ENCODE measurements at regions not wholly inside any gene's neighbourhood (a gene's known extent, or its start where the extent isn't known, plus 50 kb on each side); places are given as distances from the start of the nearest gene placed in this dataset.
"Not testable (repeated sequence)": the region's sequence is repeated elsewhere in the genome, so short reads cannot be mapped to it uniquely, and the experiment has no call there.

- not testable (repeated sequence) for DNase-seq
Measured at GRCh38 chr18:14321217-14321616, 189.0 kb upstream of the ZNF519 start.

- DNase-seq = not testable (repeated sequence)
Measured at GRCh38 chr18:14301255-14301654, 169.0 kb upstream of the ZNF519 start.

- DNase-seq = not testable (repeated sequence)
Measured at GRCh38 chr18:14295081-14295480, 162.8 kb upstream of the ZNF519 start.

DNA sequence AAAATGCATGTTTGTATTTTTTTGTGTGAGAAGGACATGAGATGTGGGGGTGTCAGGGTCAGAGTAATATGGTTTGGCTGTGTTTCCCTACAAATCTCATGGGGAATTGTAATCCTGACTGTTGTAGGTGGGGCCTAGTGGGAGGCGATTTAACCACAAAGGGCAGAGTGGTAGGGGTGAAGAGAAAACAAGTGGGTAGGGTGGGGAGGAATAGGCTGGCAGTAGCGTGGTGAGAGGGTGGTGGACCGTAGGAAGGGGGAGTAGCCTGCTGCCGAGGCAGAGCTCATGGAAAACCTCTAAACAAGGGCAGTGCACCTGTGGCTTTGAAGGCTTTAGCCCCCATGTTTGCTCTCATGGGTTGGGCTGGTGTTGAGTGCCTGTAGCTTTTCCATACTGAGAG lies 152.8 kb upstream of the ZNF519 start:
- DNase-seq = no peak

DNA sequence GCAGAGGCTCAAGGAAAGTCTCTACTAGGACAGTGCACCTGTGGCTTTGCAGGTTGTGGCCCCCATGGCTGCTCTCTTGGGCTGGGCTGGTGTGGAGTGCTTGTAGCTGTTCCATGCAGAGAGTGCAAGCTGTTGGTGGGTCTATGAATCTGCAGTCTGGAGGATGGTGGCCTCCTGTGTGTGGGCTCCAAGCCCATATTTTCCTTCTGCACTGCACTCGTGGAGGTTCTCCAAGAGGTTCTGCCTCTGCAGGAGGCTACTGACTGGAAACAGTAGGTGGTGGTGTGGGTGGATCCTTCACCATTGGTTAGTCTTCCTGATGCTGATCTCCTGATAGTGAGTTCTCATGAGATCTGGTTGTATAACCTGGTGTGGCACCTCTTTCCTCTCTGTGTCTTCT lies 143.2 kb upstream of the ZNF519 start:
- DNase-seq = not testable (repeated sequence)

DNA sequence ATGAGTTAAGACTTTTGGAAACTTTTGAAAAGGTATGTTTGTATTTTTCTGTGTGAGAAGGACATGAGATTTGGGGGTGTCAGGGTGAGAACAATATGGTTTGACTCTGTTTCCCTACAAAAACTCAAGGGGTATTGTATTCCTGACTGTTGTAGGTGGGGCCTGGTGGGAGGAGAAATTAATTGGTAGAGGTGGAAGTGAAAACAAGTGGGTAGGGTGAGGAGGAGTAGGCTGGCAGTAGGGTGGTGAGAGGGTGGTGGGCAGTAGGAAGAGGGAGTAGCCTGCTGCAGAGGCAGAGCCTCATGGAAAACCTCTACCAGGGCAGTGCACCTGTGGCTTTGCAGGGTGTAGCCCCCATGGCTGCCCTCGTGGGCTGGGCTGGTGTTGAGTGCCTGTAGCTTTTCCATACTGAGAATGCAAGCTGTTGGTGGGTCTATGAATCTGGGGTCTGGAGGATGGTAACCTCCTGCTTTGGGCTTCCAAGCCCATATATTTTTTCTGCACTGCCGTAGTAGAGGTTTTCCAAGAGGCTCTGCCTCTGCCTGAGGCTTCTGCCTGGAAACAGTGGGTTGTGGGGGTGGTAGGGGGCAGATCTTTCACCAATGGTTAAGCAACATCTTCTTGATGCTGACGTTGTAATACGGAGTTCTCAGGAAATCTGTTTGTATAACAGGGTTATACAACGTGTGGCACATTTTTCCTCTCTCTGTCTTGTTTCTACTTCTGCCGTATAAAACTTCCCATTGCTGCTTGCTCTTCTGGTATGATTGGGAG lies 133.6 kb upstream of the ZNF519 start:
- DNase-seq = not testable (repeated sequence)

- DNase-seq = not testable (repeated sequence)
Measured at GRCh38 chr18:14262786-14263185, 130.6 kb upstream of the ZNF519 start.

GRCh38 chr18:14250084-14250677 lies 117.9 kb upstream of the ZNF519 start:
- DNase-seq = not testable (repeated sequence)

DNA sequence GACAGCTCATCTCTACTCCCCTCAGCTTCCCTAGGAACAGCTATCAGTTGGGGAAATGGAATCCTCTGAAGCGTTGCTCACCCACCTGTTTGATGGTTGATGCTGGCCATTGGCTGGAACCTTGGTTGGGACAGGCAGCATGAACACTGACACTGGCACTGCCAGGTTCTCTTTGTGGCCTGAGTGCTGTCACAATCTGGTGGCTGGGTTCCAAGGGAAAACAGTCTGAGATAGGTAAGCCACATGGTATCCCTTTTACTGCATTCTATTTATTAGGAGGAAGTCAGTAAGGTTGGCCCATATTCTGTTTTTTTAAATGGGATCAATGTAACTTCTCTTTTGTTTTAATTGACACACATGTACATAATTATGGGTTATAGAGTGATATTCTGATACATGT lies 107.0 kb upstream of the ZNF519 start:
- DNase-seq = not testable (repeated sequence)

GRCh38 chr18:14236356-14237048 lies 104.3 kb upstream of the ZNF519 start:
- DNase-seq = peak; percentile 22

- DNase-seq = not testable (repeated sequence)
Measured at GRCh38 chr18:14225286-14225679, 93.0 kb upstream of the ZNF519 start.

DNA sequence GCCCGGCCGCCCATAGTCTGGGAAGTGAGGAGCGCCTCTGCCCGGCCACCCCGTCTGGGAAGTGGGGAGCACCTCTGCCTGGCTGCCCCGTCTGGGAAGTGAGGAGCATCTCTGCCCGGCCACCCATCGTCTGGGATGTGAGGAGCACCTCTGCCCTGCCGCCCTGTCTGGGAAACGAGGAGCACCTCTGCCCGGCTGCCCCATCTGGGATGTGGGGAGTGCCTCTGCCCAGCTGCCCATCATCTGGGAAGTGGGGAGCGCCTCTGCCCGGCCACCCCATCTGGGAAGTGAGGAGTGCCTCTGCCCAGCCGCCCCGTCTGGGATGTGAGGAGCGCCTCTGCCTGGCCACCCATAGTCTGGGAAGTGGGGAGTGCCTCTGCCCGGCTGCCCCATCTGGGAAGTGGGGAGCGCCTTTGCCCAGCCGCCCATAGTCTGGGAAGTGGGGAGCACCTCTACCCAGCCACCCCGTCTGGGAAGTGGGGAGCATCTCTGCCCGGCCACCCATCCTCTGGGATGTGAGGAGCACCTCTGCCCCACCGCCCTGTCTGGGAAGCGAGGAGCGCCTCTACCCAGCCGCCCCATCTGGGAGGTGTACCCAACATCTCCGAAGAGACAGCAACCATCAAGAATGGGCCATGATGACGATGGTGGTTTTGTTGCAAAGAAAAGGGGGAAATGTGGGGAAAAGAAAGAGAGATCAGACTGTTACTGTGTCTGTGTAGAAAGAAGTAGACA lies 92.5 kb upstream of the ZNF519 start:
- not testable (repeated sequence) for DNase-seq

GRCh38 chr18:14223919-14224318 lies 91.7 kb upstream of the ZNF519 start:
- DNase-seq = not testable (repeated sequence)

- DNase-seq = not testable (repeated sequence)
Measured at GRCh38 chr18:14223231-14223822, 91.1 kb upstream of the ZNF519 start.

GRCh38 chr18:14222354-14223221 lies 90.4 kb upstream of the ZNF519 start:
- not testable (repeated sequence) for DNase-seq

GRCh38 chr18:14221689-14222088 lies 89.5 kb upstream of the ZNF519 start:
- no peak for DNase-seq

GRCh38 chr18:14215952-14216351 lies 83.7 kb upstream of the ZNF519 start:
- DNase-seq = not testable (repeated sequence)

DNA sequence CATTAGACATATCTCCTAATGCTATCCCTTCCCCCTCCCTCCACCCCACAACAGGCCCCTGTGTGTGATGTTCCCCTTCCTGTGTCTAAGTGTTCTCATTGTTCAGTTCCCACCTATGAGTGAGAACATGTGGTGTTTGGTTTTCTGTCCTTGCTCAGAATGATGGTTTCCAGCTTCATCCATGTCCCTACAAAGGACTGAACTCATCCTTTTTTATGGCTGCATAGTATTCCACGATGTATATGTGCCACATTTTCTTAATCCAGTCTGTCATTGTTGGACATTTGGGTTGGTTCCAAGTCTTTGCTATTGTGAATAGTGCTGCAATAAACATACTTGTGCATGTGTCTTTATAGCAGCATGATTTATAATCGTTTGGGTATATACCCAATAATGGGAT lies 71.2 kb upstream of the ZNF519 start:
- not testable (repeated sequence) for DNase-seq

DNA sequence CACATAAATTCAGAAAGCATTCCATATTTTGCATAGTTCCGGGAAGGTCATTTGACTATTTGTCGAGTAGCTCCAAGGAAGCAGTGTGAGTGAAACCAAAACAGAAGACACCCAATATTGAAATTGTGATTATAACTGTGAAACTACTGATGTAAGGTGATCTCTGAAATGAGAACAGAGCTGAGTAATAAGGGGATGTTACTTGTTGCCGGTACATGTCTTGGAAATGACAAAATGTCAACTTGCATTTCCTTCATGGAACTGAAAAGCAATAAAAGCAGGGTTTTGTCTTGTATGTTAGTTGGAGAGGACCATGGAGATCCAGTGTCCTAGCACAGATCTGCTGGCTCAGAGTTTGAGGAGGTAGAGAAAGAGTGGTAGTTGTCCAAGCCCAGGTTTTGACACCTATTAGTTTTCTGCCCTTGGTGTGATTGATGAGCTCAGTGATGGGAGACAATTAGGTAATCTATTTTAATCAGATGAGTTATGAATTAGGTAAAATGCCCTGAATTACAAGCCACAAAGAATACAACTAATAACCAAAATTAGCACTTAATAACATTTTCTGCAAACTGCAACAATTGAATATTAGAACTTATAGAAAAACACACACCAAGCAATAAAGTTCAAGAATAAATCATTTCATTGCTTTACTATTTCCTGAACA lies 58.7 kb upstream of the ZNF519 start:
- DNase-seq = not testable (repeated sequence)

DNA sequence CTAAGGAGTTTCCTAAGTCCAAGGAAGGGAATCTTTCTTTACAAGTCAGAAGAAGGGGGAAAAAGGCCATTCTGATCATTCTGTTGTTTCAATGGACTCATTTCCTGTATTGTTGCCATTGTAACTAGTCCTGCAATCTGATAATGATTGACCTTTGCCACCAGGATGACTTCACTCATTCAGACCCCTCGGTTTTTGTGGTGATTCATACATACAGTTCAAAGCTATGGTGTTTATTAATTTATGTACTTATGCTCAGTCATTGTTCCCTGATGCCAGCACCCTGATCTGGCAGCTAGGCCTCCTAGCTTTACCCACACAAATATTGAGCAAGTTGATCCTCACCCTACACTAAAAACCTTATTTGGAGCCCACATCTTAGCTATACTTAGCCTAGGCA lies 57.6 kb upstream of the ZNF519 start:
- no peak for DNase-seq
